Adrenal gland (tissue), 9 donors: ENCODE measurements at regions not wholly inside any gene's neighbourhood (a gene's known extent, or its start where the extent isn't known, plus 50 kb on each side); places are given as distances from the start of the nearest gene placed in this dataset.
"Not testable (repeated sequence)": the region's sequence is repeated elsewhere in the genome, so short reads cannot be mapped to it uniquely, and the experiment has no call there.

ENCODE experiments used
- DNase-seq, 7 donors: peaks; one replicate each; pipeline ENCODE4 v3.0.0-alpha.2; 2019 to 2020
- H3K27ac ChIP-seq, 5 donors: fragments of 200-600 bp; sonication (generic) in 4 of 5; 1 replicate in 3 of 5; 2 replicates in 2 of 5; pipeline versions ENCODE4 v1.5.1 to v1.8.0; 2016 to 2020; ENCODE audit warnings: mild to moderate bottlenecking in 1 of 5
- H3K27me3 ChIP-seq: fragments of 200-600 bp; 2 replicates; pipeline ENCODE4 v1.8.0; 2021
- H3K36me3 ChIP-seq, 2 donors: fragments of 200-600 bp; replicated peaks in 1 of 2; 1 replicate in 1 of 2; 2 replicates in 1 of 2; pipeline versions ENCODE4 v1.5.1 to v1.8.0; 2018 to 2022
- H3K4me1 ChIP-seq, 2 donors: fragments of 200-600 bp; replicated peaks in 1 of 2; 1 replicate in 1 of 2; 2 replicates in 1 of 2; pipeline versions ENCODE4 v1.5.1 to v1.8.0; 2018 to 2021
- H3K4me3 ChIP-seq, 4 donors: fragments of 200-600 bp; sonication (generic) in 3 of 4; one replicate each; pipeline ENCODE4 v1.5.1; 2016 to 2018
- H3K9me3 ChIP-seq, 3 donors: fragments of 200-600 bp; sonication (generic) in 1 of 3; replicated peaks in 1 of 3; 1 replicate in 2 of 3; 2 replicates in 1 of 3; pipeline versions ENCODE4 v1.5.1 to v1.8.0; 2016 to 2021
- CTCF ChIP-seq, 6 experiments: fragments of 450-650 bp in 4 of 6; fragments of 200-600 bp in 2 of 6; sonication (generic) in 1 of 6; IDR thresholded peaks; 1 replicate in 5 of 6; 2 replicates in 1 of 6; pipeline versions ENCODE4 v1.5.1 to v1.8.0; 2016 to 2021; ENCODE audit warnings: antibody characterized with exemption in 6 of 6, mild to moderate bottlenecking in 2 of 6, moderate library complexity in 1 of 6
- POLR2A ChIP-seq, 2 donors: fragments of 450-650 bp; IDR thresholded peaks; one replicate each; pipeline ENCODE4 v1.6.1; 2017; ENCODE audit warnings: antibody characterized with exemption in 2 of 2, mild to moderate bottlenecking in 2 of 2, moderate library complexity in 1 of 2
- WGBS, 4 donors: extraction: QIAGEN DNeasy Blood & Tissue Kit in 2 of 4; methylation state at CpG; one replicate each; pipeline versions ENCODE4 v1.1.5 to v1.1.7; 2013 to 2017; 5-methylcytosine and 5-hydroxymethylcytosine counted together
- intact Hi-C, 2 donors: fragments of 100-400 bp; cut with DNase I; formaldehyde crosslinking; loops; one replicate each; pipeline versions ENCODE4 v1.14.1 to v1.15.0; 2022 to 2023
- donor health status: healthy with polysubstance abuse.
- donor health status: Bipolar disorder and iron deficiency.
- donor health status: DM: yes; HTN: yes; CAD: no.
- donor health status: DM: no; HTN: no; CAD: no.
- donor health status: DM: no; HTN: no; CAD: no.

- H3K27ac ChIP-seq, intact Hi-C loops, H3K9me3 ChIP-seq, H3K27me3 ChIP-seq, H3K36me3 ChIP-seq, H3K4me1 ChIP-seq, H3K4me3 ChIP-seq: not testable (repeated sequence)
- WGBS, 4 donors = 31 to 74% (median 37%) methylated on average over 3 to 6 of the region's 6 CpGs
- peak; percentile 59 to 88 (median 76) for DNase-seq
- TF ChIP-seq CTCF (IDR thresholded peaks at IDR 0.05) = peak; percentile 50 to 79 (median 58)
Observed at GRCh38 chr12:9468998-9469397, 138.7 kb downstream of the KLRB1 start.

GRCh38 chr12:9468144-9468543 is 139.6 kb downstream of the KLRB1 start:
- intact Hi-C loops, H3K4me3 ChIP-seq, H3K27me3 ChIP-seq, H3K36me3 ChIP-seq, H3K27ac ChIP-seq, H3K4me1 ChIP-seq, H3K9me3 ChIP-seq: not testable (repeated sequence)
- TF ChIP-seq CTCF (IDR thresholded peaks at IDR 0.05) = peak in 1 of 6 experiments; percentile 18
- WGBS, 4 donors = 30 to 55% (median 45%) methylated on average over 1 of the region's 1 CpG
- DNase-seq = peak in 2 of 7 donors; percentile 14 to 17

GRCh38 chr12:9464408-9464807 is 143.3 kb downstream of the KLRB1 start:
- H3K27me3 ChIP-seq = no peaks in the 10 kb centered on the region
- H3K27ac ChIP-seq = no peak overlapping the region
- H3K9me3 ChIP-seq = no peaks in the 10 kb centered on the region
- no peak for DNase-seq
- no peaks in the 10 kb centered on the region for H3K36me3 ChIP-seq
- intact Hi-C loops = no loop called here
- TF ChIP-seq CTCF (IDR thresholded peaks at IDR 0.05) (no peak), POLR2A (IDR thresholded peaks at IDR 0.05) (no peak)
- no peak overlapping the region for H3K4me3 ChIP-seq
- no peaks in the 10 kb centered on the region for H3K4me1 ChIP-seq
- 80 to 88% (median 83%) methylated on average over 4 of the region's 4 CpGs for WGBS, 4 donors

- H3K27me3 ChIP-seq, H3K4me1 ChIP-seq, intact Hi-C loops, H3K27ac ChIP-seq, H3K36me3 ChIP-seq, H3K4me3 ChIP-seq, H3K9me3 ChIP-seq: not testable (repeated sequence)
- WGBS, 4 donors = 28 to 79% (median 37%) methylated on average over 2 to 4 of the region's 4 CpGs
- DNase-seq = peak; percentile 13 to 75 (median 56)
Observed at GRCh38 chr12:9455516-9455915, 152.2 kb downstream of the KLRB1 start.

- intact Hi-C loops, H3K4me1 ChIP-seq: not testable (repeated sequence)
Observed at GRCh38 chr12:9454021-9454420, 153.7 kb downstream of the KLRB1 start.

GRCh38 chr12:9450127-9450567 is 157.6 kb downstream of the KLRB1 start:
- H3K4me1 ChIP-seq, intact Hi-C loops, H3K9me3 ChIP-seq, H3K36me3 ChIP-seq, H3K27ac ChIP-seq, DNase-seq, H3K27me3 ChIP-seq, H3K4me3 ChIP-seq: not testable (repeated sequence)
- 85 to 100% (median 94%) methylated on average over 1 to 20 of the region's 20 CpGs for WGBS, 4 donors

More at GRCh38 chr12:9454021-9454420, 153.7 kb downstream of the KLRB1 start:
- H3K4me3 ChIP-seq, H3K36me3 ChIP-seq, H3K9me3 ChIP-seq, H3K27ac ChIP-seq, DNase-seq, H3K27me3 ChIP-seq: not testable (repeated sequence)
- WGBS, 4 donors = 94 to 98% (median 96%) methylated on average over 2 of the region's 2 CpGs

- H3K4me3 ChIP-seq, H3K27ac ChIP-seq, H3K27me3 ChIP-seq, H3K36me3 ChIP-seq, intact Hi-C loops, DNase-seq, H3K9me3 ChIP-seq, H3K4me1 ChIP-seq: not testable (repeated sequence)
- 88 to 98% (median 89%) methylated on average over 8 to 9 of the region's 9 CpGs for WGBS, 4 donors
Observed at GRCh38 chr12:9449657-9450126, 158.0 kb downstream of the KLRB1 start.
